ENCODE measurements at regions not wholly inside any gene's neighbourhood (a gene's known extent, or its start where the extent isn't known, plus 50 kb on each side); places are given as distances from the start of the nearest gene placed in this dataset.

DNA sequence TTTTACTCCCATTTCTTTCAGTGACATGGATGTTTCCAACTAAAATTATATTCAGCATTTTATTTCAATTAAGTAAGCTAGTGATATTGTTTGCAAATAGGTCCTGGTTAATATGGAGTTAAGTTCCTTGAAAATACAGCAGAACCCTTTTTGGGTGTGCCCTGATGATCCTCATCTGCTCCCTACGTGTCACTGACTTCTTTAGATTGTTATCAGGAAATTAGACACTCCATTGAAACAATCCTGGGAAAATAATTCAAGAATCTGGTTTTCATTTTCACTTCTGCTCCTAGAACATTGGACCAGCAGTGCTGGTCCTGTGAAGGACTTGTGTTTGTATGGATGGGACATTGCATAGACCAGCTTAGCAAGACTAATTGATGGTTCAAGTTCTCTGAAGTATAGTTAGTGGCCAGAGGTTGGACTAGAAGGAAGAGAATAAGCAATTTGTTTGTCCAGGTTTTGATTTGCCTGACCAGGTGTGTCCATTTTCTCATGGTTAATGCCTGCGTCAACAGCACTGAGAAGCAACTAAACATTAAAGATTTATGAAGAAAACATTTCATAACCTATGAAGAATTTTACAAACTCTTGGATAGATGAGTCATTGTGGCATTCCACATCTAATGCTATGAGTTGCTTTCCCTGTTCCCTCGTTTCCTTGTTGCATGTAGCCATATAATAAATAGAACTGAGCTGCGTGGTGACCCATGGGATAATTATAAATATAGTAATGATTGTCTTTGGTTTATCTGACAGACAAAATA is 95.8 kb downstream of the ZPLD1 start:
- no peak for TF ChIP-seq REST (IDR thresholded peaks at IDR 0.05; ENCODE audit: low read depth, low read length)
- no peak for TF ChIP-seq IKZF1 (conservative IDR thresholded peaks at IDR 0.05)
- TF ChIP-seq BHLHE40 (IDR thresholded peaks at IDR 0.05; ENCODE audit: borderline replicate concordance in 1 of 2, low read depth in 2 of 2, low read length in 1 of 2), result no peak
- no peak for TF ChIP-seq USF1 (IDR thresholded peaks at IDR 0.05; ENCODE audit: borderline replicate concordance, extremely low read length, insufficient read depth, low read depth, low read length)
- TF ChIP-seq ZNF592 (IDR thresholded peaks at IDR 0.05), result no peak
- no peak for TF ChIP-seq YBX1 (IDR thresholded peaks at IDR 0.05)
- TF ChIP-seq, protein P1, sequence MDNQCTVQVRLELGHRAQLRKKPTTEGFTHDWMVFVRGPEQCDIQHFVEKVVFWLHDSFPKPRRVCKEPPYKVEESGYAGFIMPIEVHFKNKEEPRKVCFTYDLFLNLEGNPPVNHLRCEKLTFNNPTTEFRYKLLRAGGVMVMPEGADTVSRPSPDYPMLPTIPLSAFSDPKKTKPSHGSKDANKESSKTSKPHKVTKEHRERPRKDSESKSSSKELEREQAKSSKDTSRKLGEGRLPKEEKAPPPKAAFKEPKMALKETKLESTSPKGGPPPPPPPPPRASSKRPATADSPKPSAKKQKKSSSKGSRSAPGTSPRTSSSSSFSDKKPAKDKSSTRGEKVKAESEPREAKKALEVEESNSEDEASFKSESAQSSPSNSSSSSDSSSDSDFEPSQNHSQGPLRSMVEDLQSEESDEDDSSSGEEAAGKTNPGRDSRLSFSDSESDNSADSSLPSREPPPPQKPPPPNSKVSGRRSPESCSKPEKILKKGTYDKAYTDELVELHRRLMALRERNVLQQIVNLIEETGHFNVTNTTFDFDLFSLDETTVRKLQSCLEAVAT (IDR thresholded peaks at IDR 0.05), result no peak
- TF ChIP-seq MTA2 (IDR thresholded peaks at IDR 0.05; ENCODE audit: low read depth), result no peak
- TF ChIP-seq ZNF217 (IDR thresholded peaks at IDR 0.05), result no peak
- no peaks in the 10 kb centered on the region; a peak in 1 of 4 replicates for H3K27me3 ChIP-seq (replicated peaks in 1 of 2; ENCODE audit: control insufficient read depth in 2 of 2, insufficient read depth in 2 of 2, low read length in 1 of 2)
- ChIA-PET CTCF (interaction anchor here (0.7 to 1.3 kb wide), 2 partner anchors 22 to 301 kb away, joined by 4 read pairs; no protein-coding TSS in a partner anchor), POLR2A (interaction anchor here (0.6 kb wide), 1 partner anchor 111 kb away, joined by 3 read pairs; no protein-coding TSS in a partner anchor), SMC1A (ENCODE audit: uncharacterized antibody, unreplicated experiment) (interaction anchor here (1.2 kb wide), 1 partner anchor 12 kb away, joined by 3 read pairs; no protein-coding TSS in a partner anchor), RAD21 (ENCODE audit: unreplicated experiment) (interaction anchor here (1.1 kb wide), 1 partner anchor 301 kb away, joined by 3 read pairs; no protein-coding TSS in a partner anchor)
- no peak overlapping the region for H3K27ac ChIP-seq (ENCODE audit: control insufficient read depth, insufficient read depth)
- BruUV-seq (replicated peaks), result no TSS peak
- H3K4me2 ChIP-seq (ENCODE audit: control insufficient read depth, insufficient read depth), result no peak overlapping the region
- no peak for ATAC-seq
- H3K36me3 ChIP-seq (ENCODE audit: control insufficient read depth in 2 of 2, insufficient read depth in 2 of 2, low read length in 1 of 2), result no peaks in the 10 kb centered on the region
- no peak for DNase-seq (ENCODE audit: low read depth, low spot score)
- intact Hi-C loops (cut with micrococcal nuclease; ENCODE audit: unreplicated experiment) (no loop called here), in situ Hi-C loops (cut with MboI) (loop anchor here (5.0 kb wide), 1 partner anchor 718 kb away; no protein-coding TSS in a partner anchor)
- no peaks in the 10 kb centered on the region for H4K20me1 ChIP-seq (ENCODE audit: control insufficient read depth, insufficient read depth)
- no peaks in the 10 kb centered on the region for H3K79me2 ChIP-seq (ENCODE audit: control insufficient read depth, insufficient read depth, low read length)
- no peak overlapping the region for H3K9ac ChIP-seq (ENCODE audit: control insufficient read depth, insufficient read depth, low read length)
- 18% methylated on average over 4 of the region's 4 CpGs for WGBS (ENCODE audit: insufficient coverage, insufficient replicate concordance, low lambda C conversion rate, missing lambda C conversion rate)
- no peaks in the 10 kb centered on the region for H3K9me3 ChIP-seq (replicated peaks; ENCODE audit: control insufficient read depth, insufficient read depth, low read length)
- H2AFZ ChIP-seq (ENCODE audit: control insufficient read depth, low read depth, low read length), result no peak overlapping the region
- no peaks in the 10 kb centered on the region for H3K4me1 ChIP-seq (ENCODE audit: control insufficient read depth, insufficient read depth, low read length)
- no peak overlapping the region for H3K4me3 ChIP-seq
- no peak for FAIRE-seq
